ENCODE measurements at regions not wholly inside any gene's neighbourhood (a gene's known extent, or its start where the extent isn't known, plus 50 kb on each side); places are given as distances from the start of the nearest gene placed in this dataset.

DNA sequence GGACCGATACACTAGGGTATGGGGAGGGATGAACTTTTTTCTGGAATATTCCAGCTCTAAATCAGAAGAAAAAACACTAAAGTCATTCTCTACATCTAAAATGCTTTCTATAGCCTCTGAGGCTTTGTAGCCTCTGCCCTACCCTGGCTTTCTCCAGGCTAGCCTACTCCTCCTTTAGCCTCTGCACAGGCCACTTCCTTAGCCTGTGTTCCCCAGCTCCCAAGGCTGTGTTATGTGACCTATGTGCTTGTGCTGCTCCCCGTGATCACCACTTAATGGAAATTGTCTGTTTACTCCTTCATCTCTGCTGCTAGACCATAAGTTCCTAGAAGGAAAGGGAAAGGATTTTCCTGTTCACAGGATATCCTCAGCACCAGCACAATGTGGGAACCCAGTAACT lies 92.8 kb downstream of the SEC16B start:
- TF ChIP-seq, protein P1, sequence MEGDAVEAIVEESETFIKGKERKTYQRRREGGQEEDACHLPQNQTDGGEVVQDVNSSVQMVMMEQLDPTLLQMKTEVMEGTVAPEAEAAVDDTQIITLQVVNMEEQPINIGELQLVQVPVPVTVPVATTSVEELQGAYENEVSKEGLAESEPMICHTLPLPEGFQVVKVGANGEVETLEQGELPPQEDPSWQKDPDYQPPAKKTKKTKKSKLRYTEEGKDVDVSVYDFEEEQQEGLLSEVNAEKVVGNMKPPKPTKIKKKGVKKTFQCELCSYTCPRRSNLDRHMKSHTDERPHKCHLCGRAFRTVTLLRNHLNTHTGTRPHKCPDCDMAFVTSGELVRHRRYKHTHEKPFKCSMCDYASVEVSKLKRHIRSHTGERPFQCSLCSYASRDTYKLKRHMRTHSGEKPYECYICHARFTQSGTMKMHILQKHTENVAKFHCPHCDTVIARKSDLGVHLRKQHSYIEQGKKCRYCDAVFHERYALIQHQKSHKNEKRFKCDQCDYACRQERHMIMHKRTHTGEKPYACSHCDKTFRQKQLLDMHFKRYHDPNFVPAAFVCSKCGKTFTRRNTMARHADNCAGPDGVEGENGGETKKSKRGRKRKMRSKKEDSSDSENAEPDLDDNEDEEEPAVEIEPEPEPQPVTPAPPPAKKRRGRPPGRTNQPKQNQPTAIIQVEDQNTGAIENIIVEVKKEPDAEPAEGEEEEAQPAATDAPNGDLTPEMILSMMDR (conservative IDR thresholded peaks at IDR 0.05; ENCODE audit: low read depth, low read length), result no peak
- no peak for TF ChIP-seq MAFK (IDR thresholded peaks at IDR 0.05; ENCODE audit: low read depth, low read length)
- TF ChIP-seq CHD1 (IDR thresholded peaks at IDR 0.05; ENCODE audit: low read depth, low read length), result no peak
- no peak for TF ChIP-seq POLR2A (IDR thresholded peaks at IDR 0.05; ENCODE audit: low read depth, low read length)
- TF ChIP-seq SMC3 (IDR thresholded peaks at IDR 0.05; ENCODE audit: low read depth, low read length), result no peak
- TF ChIP-seq RFX5 (IDR thresholded peaks at IDR 0.05; ENCODE audit: low read depth, low read length), result no peak
- no peak for TF ChIP-seq ELK1 (IDR thresholded peaks at IDR 0.05; ENCODE audit: borderline replicate concordance, low read depth, low read length)
- TF ChIP-seq FOS (IDR thresholded peaks at IDR 0.05; ENCODE audit: low read depth, low read length), result no peak
- TF ChIP-seq CEBPB (IDR thresholded peaks at IDR 0.05; ENCODE audit: low read depth, low read length), result no peak
- no peak for TF ChIP-seq MXI1 (IDR thresholded peaks at IDR 0.05; ENCODE audit: borderline replicate concordance, low read depth, low read length)
